ENCODE measurements at regions not wholly inside any gene's neighbourhood (a gene's known extent, or its start where the extent isn't known, plus 50 kb on each side); places are given as distances from the start of the nearest gene placed in this dataset.

- TF ChIP-seq, protein P1, sequence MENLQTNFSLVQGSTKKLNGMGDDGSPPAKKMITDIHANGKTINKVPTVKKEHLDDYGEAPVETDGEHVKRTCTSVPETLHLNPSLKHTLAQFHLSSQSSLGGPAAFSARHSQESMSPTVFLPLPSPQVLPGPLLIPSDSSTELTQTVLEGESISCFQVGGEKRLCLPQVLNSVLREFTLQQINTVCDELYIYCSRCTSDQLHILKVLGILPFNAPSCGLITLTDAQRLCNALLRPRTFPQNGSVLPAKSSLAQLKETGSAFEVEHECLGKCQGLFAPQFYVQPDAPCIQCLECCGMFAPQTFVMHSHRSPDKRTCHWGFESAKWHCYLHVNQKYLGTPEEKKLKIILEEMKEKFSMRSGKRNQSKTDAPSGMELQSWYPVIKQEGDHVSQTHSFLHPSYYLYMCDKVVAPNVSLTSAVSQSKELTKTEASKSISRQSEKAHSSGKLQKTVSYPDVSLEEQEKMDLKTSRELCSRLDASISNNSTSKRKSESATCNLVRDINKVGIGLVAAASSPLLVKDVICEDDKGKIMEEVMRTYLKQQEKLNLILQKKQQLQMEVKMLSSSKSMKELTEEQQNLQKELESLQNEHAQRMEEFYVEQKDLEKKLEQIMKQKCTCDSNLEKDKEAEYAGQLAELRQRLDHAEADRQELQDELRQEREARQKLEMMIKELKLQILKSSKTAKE (IDR thresholded peaks at IDR 0.05; ENCODE audit: low read depth, poor library complexity, severe bottlenecking), result no peak
- TF ChIP-seq LARP7 (IDR thresholded peaks at IDR 0.05), result no peak
- TF ChIP-seq ATF3 (IDR thresholded peaks at IDR 0.05; ENCODE audit: borderline replicate concordance, extremely low read depth, low read depth, low read length), result no peak
Measured at GRCh38 chr1:163427279-163427678, 105.5 kb downstream of the NUF2 start (continued).

- no peak overlapping the region for H3K4me2 ChIP-seq (ENCODE audit: control insufficient read depth, insufficient read depth)
- POLR2A ChIA-PET, result no interaction called here
- no peak overlapping the region for H3K9ac ChIP-seq (ENCODE audit: control insufficient read depth, insufficient read depth, low read length)
- intact Hi-C loops (cut with micrococcal nuclease; ENCODE audit: unreplicated experiment) (no loop called here), in situ Hi-C loops (cut with MboI) (no loop called here)
- no peak overlapping the region for H2AFZ ChIP-seq (ENCODE audit: control insufficient read depth, low read depth, low read length)
- no peaks in the 10 kb centered on the region for H3K36me3 ChIP-seq (ENCODE audit: control insufficient read depth in 2 of 2, insufficient read depth in 2 of 2, low read length in 1 of 2)
- H3K27ac ChIP-seq (ENCODE audit: control insufficient read depth, insufficient read depth), result no peak overlapping the region
- RAD21 ChIA-PET (ENCODE audit: unreplicated experiment), result no interaction called here
- BruUV-seq (replicated peaks), result no TSS peak
- H3K9me3 ChIP-seq (replicated peaks; ENCODE audit: control insufficient read depth, insufficient read depth, low read length), result no peaks in the 10 kb centered on the region
- SMC1A ChIA-PET (ENCODE audit: uncharacterized antibody, unreplicated experiment), result no interaction called here
- peaks cover 3 to 4% of the 10 kb centered on the region in 2 experiments; a peak in 1 of 4 replicates for H3K27me3 ChIP-seq (replicated peaks in 1 of 2; ENCODE audit: control insufficient read depth in 2 of 2, insufficient read depth in 2 of 2, low read length in 1 of 2)
- DNase-seq (ENCODE audit: low read depth, low spot score), result no peak
- no peaks in the 10 kb centered on the region for H4K20me1 ChIP-seq (ENCODE audit: control insufficient read depth, insufficient read depth)
- 37% methylated on average over 6 of the region's 6 CpGs for WGBS (ENCODE audit: insufficient coverage, insufficient replicate concordance, low lambda C conversion rate, missing lambda C conversion rate)
- TF ChIP-seq EP300 (IDR thresholded peaks at IDR 0.05; ENCODE audit: borderline replicate concordance in 1 of 2, control insufficient read depth in 1 of 2, low read depth in 2 of 2, low read length in 2 of 2), result no peak
- no peak for TF ChIP-seq IRF3 (IDR thresholded peaks at IDR 0.05)
- TF ChIP-seq SUPT20H (IDR thresholded peaks at IDR 0.05; ENCODE audit: borderline replicate concordance, control insufficient read depth, low read depth, low read length), result no peak
- TF ChIP-seq BCL11A (IDR thresholded peaks at IDR 0.05; ENCODE audit: low read depth, low read length), result no peak
- no peak for TF ChIP-seq EZH2 (IDR thresholded peaks at IDR 0.05; ENCODE audit: borderline replicate concordance, control insufficient read depth, low read depth, low read length)
- TF ChIP-seq, protein P2, sequence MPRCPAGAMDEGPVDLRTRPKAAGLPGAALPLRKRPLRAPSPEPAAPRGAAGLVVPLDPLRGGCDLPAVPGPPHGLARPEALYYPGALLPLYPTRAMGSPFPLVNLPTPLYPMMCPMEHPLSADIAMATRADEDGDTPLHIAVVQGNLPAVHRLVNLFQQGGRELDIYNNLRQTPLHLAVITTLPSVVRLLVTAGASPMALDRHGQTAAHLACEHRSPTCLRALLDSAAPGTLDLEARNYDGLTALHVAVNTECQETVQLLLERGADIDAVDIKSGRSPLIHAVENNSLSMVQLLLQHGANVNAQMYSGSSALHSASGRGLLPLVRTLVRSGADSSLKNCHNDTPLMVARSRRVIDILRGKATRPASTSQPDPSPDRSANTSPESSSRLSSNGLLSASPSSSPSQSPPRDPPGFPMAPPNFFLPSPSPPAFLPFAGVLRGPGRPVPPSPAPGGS (IDR thresholded peaks at IDR 0.05; ENCODE audit: borderline replicate concordance, insufficient read depth, low read depth, low read length, poor library complexity, severe bottlenecking), result no peak
- no peak for TF ChIP-seq ZZZ3 (IDR thresholded peaks at IDR 0.05; ENCODE audit: control insufficient read depth, insufficient read length, low read depth)
- TF ChIP-seq, protein P3, sequence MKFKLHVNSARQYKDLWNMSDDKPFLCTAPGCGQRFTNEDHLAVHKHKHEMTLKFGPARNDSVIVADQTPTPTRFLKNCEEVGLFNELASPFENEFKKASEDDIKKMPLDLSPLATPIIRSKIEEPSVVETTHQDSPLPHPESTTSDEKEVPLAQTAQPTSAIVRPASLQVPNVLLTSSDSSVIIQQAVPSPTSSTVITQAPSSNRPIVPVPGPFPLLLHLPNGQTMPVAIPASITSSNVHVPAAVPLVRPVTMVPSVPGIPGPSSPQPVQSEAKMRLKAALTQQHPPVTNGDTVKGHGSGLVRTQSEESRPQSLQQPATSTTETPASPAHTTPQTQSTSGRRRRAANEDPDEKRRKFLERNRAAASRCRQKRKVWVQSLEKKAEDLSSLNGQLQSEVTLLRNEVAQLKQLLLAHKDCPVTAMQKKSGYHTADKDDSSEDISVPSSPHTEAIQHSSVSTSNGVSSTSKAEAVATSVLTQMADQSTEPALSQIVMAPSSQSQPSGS (IDR thresholded peaks at IDR 0.05; ENCODE audit: low read length), result no peak
- no peak for TF ChIP-seq ZNF622 (IDR thresholded peaks at IDR 0.05)
- no peak overlapping the region for H3K4me3 ChIP-seq
- FAIRE-seq, result no peak
- H3K4me1 ChIP-seq (ENCODE audit: control insufficient read depth, insufficient read depth, low read length), result no peaks in the 10 kb centered on the region
- ATAC-seq, result no peak
- CTCF ChIA-PET, result interaction anchor here (1.1 kb wide), 1 partner anchor 25 kb away, joined by 4 read pairs; no protein-coding TSS in a partner anchor
- no peaks in the 10 kb centered on the region for H3K79me2 ChIP-seq (ENCODE audit: control insufficient read depth, insufficient read depth, low read length)
Measured at GRCh38 chr1:163436140-163436812, 114.5 kb downstream of the NUF2 start.
